ENCODE measurements at regions not wholly inside any gene's neighbourhood (a gene's known extent, or its start where the extent isn't known, plus 50 kb on each side); places are given as distances from the start of the nearest gene placed in this dataset.

DNA sequence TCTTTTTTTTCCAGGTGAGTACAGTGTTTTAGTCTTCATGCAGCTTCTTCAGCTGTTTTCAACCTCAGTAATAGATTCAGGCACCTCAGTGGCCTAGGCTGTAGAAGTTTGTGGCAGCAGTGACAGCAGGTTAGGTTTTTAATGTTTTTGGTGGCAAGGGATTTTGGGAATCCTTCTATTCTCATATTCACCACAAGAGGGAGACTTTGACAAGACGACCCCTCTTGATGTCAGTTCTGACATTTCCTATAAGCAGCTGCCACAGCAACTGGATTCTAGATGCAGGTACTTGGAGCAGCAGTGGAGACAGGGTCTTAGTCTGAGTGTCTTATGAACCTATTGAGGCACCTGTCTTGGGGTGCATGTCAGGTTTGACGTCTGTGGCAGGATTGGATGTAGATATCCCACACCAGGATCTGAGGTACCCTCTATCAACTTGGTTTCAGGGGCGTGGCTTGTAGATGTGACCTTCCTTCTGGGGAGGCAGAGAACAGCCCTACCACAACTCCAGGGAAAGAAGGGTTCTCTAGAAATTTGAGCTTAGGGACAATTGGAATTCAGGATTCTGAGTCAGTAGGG, 1104.2 kb upstream of the TMPRSS15 start:
- H3K4me3 ChIP-seq: no peak overlapping the region
- TF ChIP-seq Cebpa-rat (IDR thresholded peaks at IDR 0.05): no peak
- H3K4me2 ChIP-seq: no peak overlapping the region
- H3K36me3 ChIP-seq: no peaks in the 10 kb centered on the region
- no peaks in the 10 kb centered on the region for H3K9me3 ChIP-seq
- H3K9ac ChIP-seq: no peak overlapping the region
- H3K4me1 ChIP-seq: no peaks in the 10 kb centered on the region
- no peaks in the 10 kb centered on the region for H3K27me3 ChIP-seq
- no peaks in the 10 kb centered on the region for H4K20me1 ChIP-seq
- H3K27ac ChIP-seq: no peak overlapping the region

DNA sequence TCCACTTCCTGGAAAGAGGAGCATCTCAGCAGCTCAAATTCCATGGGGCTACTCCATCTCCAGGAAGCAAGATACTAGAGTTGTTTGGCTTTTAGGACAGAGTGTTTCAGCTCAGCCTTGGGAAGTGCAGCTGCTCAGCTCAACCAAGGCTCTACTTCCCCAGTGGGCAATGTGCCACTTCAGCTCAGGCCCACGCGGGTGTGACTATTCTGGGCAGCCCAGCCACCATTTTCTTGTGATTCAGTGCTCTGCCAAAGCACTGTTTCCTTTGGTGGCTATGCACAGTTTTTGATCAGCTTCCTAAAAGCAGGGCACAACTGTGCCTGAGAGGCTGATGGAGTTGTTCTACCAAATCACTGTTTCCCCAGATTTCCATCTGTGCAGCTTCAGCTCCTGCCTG, 1104.9 kb upstream of the TMPRSS15 start:
- Histone ChIP-seq H3K36me3 (no peaks in the 10 kb centered on the region), H3K9me3 (no peaks in the 10 kb centered on the region), H3K4me2 (no peak overlapping the region), H3K9ac (no peak overlapping the region), H3K27me3 (no peaks in the 10 kb centered on the region), H4K20me1 (no peaks in the 10 kb centered on the region), H3K27ac (no peak overlapping the region), H3K4me3 (no peak overlapping the region), H3K4me1 (no peaks in the 10 kb centered on the region)
- TF ChIP-seq Cebpa-rat (IDR thresholded peaks at IDR 0.05): no peak

DNA sequence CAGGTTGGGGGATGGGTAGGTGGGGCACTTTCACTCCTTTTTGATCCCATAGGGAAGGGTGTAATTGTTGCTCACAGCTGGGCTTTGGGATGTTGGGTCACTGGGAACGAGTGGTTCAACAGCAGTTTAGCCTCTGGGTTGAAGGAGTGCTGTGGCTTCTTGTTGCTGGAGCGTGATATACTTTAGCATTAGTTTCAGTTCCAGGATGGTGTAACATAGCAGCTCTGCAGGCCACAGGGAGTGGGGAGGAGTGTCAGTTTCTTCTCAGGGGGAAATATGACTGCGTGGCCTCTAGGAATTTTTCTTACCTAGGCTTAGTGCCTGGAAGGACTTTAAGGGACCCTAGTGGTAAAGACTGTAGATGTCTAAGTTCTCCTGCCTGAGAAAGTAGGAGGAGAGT, 1105.3 kb upstream of the TMPRSS15 start:
- Histone ChIP-seq H3K27ac (no peak overlapping the region), H3K9ac (no peak overlapping the region), H3K4me1 (no peaks in the 10 kb centered on the region), H4K20me1 (no peaks in the 10 kb centered on the region), H3K4me3 (no peak overlapping the region), H3K4me2 (no peak overlapping the region), H3K36me3 (no peaks in the 10 kb centered on the region), H3K9me3 (no peaks in the 10 kb centered on the region), H3K27me3 (no peaks in the 10 kb centered on the region)
- TF ChIP-seq Cebpa-rat (IDR thresholded peaks at IDR 0.05): no peak

DNA sequence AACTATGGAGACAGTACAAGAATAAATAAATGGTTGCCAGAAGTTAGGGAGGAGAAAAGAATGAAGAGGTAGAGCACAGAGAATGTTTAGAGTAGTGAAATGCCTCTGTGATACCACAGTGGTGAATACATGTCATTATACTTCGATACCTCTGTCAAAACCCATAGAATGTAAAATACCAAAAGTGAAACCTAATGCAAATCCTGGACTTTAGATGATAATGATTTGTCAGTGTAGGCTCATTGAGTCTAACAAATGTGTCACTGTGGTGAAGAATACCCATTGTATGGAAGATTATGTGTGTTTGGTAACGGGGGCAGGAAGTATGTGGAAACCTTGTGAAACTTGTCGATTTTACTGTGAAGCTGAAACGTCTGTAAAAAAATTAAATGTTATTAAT, 1106.5 kb upstream of the TMPRSS15 start:
- Histone ChIP-seq H3K36me3 (no peaks in the 10 kb centered on the region), H3K27me3 (no peaks in the 10 kb centered on the region), H3K4me3 (no peak overlapping the region), H4K20me1 (no peaks in the 10 kb centered on the region), H3K4me1 (no peaks in the 10 kb centered on the region), H3K27ac (no peak overlapping the region), H3K9ac (no peak overlapping the region), H3K4me2 (no peak overlapping the region), H3K9me3 (no peaks in the 10 kb centered on the region)
- TF ChIP-seq Cebpa-rat (IDR thresholded peaks at IDR 0.05): no peak

DNA sequence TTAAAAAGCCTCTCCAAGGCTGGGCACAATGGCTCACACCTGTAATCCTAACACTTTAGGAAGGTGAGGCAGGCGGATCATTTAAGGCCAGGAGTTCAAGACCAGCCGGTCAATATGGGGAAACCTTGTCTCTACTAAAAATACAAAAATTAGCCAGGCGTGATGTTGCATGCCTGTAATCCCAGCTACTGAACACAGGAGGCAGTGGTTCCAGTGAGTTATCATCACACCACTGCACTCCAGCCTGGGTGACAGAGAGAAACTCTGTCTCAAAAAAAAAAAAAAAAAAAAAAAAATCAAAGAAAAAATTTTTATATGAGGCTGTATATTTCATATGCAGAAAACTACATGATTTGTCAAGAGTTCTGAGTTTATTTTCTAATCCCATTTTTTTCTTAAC, 1107.1 kb upstream of the TMPRSS15 start:
- Histone ChIP-seq H3K9me3 (no peaks in the 10 kb centered on the region), H3K27me3 (no peaks in the 10 kb centered on the region), H3K4me3 (no peak overlapping the region), H3K9ac (no peak overlapping the region), H3K36me3 (no peaks in the 10 kb centered on the region), H3K27ac (no peak overlapping the region), H3K4me2 (no peak overlapping the region), H4K20me1 (no peaks in the 10 kb centered on the region), H3K4me1 (no peaks in the 10 kb centered on the region)
- no peak for TF ChIP-seq Cebpa-rat (IDR thresholded peaks at IDR 0.05)

DNA sequence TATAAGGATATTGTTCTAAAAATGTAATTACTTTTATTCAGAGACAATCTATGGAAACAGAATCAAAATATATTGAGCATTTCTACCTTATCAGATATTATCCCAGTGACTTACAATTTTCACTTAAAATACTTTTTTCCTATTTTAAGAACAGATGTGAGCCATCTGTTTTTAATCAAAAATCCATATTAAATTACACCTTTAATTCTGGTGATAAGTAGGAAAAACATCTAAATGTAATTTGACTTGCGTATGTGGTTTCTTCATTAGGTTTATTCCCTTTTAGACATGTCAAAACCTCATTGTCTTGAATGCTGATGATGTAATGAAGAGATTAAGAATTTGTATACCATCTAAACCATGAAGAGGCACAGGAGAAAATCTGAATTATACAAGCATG, 1118.8 kb upstream of the TMPRSS15 start:
- no peak overlapping the region for H3K4me3 ChIP-seq
- no peaks in the 10 kb centered on the region for H3K9me3 ChIP-seq
- no peaks in the 10 kb centered on the region for H3K27me3 ChIP-seq
- H3K4me2 ChIP-seq: no peak overlapping the region
- no peak for TF ChIP-seq Cebpa-rat (IDR thresholded peaks at IDR 0.05)
- no peak overlapping the region for H3K27ac ChIP-seq
- no peaks in the 10 kb centered on the region for H3K36me3 ChIP-seq
- H4K20me1 ChIP-seq: no peaks in the 10 kb centered on the region
- no peak overlapping the region for H3K9ac ChIP-seq
- H3K4me1 ChIP-seq: no peaks in the 10 kb centered on the region

DNA sequence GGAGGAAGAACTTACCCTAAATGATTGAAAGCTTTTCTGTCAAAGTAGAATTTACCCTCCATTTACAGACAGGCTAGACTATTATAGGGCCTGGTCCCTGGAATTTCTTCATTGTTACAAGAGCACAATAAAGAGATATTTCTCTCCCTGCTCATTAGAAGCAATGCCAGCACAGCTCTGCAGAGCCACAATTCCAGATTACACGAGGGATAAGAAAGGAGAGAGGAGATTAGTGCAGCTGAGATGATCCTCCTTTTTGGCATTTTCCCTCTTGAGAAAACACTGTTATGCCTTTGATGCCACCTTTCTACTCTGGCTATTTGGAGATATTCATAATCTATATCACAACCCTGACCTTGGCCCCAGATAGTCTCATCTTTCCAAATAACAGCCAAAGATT, 1119.5 kb upstream of the TMPRSS15 start:
- no peak overlapping the region for H3K9ac ChIP-seq
- no peak for TF ChIP-seq Cebpa-rat (IDR thresholded peaks at IDR 0.05)
- H3K4me1 ChIP-seq: no peaks in the 10 kb centered on the region
- H3K27me3 ChIP-seq: no peaks in the 10 kb centered on the region
- no peak overlapping the region for H3K4me3 ChIP-seq
- no peak overlapping the region for H3K27ac ChIP-seq
- no peaks in the 10 kb centered on the region for H4K20me1 ChIP-seq
- H3K36me3 ChIP-seq: no peaks in the 10 kb centered on the region
- no peaks in the 10 kb centered on the region for H3K9me3 ChIP-seq
- H3K4me2 ChIP-seq: no peak overlapping the region

DNA sequence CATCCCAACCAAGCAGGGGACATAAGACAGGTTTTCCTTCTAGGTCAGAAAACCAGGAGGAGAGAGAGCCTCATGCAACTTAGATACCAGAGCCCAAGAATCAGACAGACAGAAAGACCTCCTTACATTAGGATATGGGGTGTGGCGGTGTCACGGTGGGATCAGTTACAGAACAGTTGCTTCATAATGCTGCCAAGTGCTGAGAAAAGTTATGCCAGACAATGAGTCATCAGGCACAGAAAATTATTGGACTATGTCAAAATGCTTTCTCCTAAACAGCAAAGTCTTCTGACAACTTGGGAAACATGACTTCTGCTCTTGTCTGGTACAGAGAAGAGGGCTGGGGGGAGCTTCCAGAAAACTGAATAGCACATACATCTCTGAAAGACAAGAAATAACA, 1120.2 kb upstream of the TMPRSS15 start:
- H3K9ac ChIP-seq: no peak overlapping the region
- H3K27ac ChIP-seq: no peak overlapping the region
- H3K36me3 ChIP-seq: no peaks in the 10 kb centered on the region
- H3K9me3 ChIP-seq: no peaks in the 10 kb centered on the region
- no peak overlapping the region for H3K4me3 ChIP-seq
- no peaks in the 10 kb centered on the region for H3K27me3 ChIP-seq
- no peaks in the 10 kb centered on the region for H3K4me1 ChIP-seq
- no peak overlapping the region for H3K4me2 ChIP-seq
- H4K20me1 ChIP-seq: no peaks in the 10 kb centered on the region
- no peak for TF ChIP-seq Cebpa-rat (IDR thresholded peaks at IDR 0.05)

DNA sequence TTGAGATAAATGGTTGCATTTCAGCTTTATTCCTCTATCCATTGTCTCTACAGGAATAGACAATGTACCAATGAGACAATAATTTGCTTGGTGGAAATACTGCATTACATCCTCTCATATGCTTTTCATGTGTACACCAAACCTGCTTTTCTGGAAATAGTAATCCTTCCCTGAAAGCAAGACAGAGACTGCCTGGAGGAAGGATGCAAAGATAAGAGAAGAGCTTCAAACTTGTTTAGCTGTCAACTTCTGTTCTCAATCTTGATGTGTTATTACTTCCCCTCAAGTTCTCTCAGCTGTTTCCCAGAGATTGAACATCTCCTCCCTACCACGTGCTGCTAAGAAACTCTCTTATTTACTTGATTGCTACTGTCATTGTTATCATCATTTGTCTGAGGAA, 1125.4 kb upstream of the TMPRSS15 start:
- Histone ChIP-seq H3K36me3 (no peaks in the 10 kb centered on the region), H3K9me3 (no peaks in the 10 kb centered on the region), H3K4me1 (no peaks in the 10 kb centered on the region), H3K4me3 (no peak overlapping the region), H3K4me2 (no peak overlapping the region), H3K9ac (no peak overlapping the region), H4K20me1 (no peaks in the 10 kb centered on the region), H3K27ac (no peak overlapping the region), H3K27me3 (no peaks in the 10 kb centered on the region)
- TF ChIP-seq Cebpa-rat (IDR thresholded peaks at IDR 0.05): no peak

DNA sequence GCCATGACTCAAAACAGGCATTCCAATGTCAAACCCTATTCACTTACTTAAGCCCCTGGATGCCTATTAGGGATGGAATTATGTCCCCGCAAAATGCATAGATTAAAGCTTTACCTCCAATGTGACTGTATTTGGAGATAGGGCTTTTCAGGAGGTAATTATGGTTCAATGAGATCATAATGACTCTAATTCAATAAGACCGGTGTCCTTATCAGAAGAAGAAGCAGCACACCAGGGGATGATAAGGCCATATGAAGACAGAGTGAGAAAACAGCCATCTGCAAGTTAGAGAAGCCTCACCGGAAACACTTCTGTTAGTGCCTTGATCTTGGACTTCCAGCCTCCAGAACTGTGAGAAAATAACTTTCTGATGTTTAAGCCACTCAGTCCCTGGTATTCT, 1131.8 kb upstream of the TMPRSS15 start:
- Histone ChIP-seq H3K4me1 (no peaks in the 10 kb centered on the region), H3K36me3 (no peaks in the 10 kb centered on the region), H3K9me3 (no peaks in the 10 kb centered on the region), H3K27ac (no peak overlapping the region), H3K27me3 (no peaks in the 10 kb centered on the region), H3K9ac (no peak overlapping the region), H3K4me3 (no peak overlapping the region), H4K20me1 (no peaks in the 10 kb centered on the region), H3K4me2 (no peak overlapping the region)
- TF ChIP-seq Cebpa-rat (IDR thresholded peaks at IDR 0.05): no peak

DNA sequence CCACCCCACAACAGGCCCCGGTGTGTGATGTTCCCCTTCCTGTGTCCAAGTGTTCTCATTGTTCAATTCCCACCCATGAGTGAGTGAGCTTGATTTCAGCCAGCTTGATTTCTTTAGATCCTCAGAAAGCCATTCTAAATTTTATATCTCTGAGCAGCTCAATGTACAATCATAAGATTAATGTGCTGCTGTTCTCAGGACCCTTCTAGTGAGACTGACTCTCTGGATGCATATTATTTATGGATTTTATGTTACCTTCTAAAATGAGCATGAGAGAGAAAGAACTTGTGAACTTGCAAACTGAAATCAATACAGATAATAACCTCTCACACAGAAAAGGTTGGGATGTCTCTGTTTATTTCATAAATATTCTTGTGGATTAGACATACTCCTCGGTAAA, 1133.5 kb upstream of the TMPRSS15 start:
- no peaks in the 10 kb centered on the region for H3K36me3 ChIP-seq
- no peaks in the 10 kb centered on the region for H4K20me1 ChIP-seq
- TF ChIP-seq Cebpa-rat (IDR thresholded peaks at IDR 0.05): no peak
- no peak overlapping the region for H3K4me3 ChIP-seq
- H3K4me2 ChIP-seq: no peak overlapping the region
- H3K9ac ChIP-seq: no peak overlapping the region
- no peaks in the 10 kb centered on the region for H3K27me3 ChIP-seq
- no peak overlapping the region for H3K27ac ChIP-seq
- H3K4me1 ChIP-seq: no peaks in the 10 kb centered on the region
- H3K9me3 ChIP-seq: no peaks in the 10 kb centered on the region
